ENCODE measurements at regions not wholly inside any gene's neighbourhood (a gene's known extent, or its start where the extent isn't known, plus 50 kb on each side); places are given as distances from the start of the nearest gene placed in this dataset.

DNA sequence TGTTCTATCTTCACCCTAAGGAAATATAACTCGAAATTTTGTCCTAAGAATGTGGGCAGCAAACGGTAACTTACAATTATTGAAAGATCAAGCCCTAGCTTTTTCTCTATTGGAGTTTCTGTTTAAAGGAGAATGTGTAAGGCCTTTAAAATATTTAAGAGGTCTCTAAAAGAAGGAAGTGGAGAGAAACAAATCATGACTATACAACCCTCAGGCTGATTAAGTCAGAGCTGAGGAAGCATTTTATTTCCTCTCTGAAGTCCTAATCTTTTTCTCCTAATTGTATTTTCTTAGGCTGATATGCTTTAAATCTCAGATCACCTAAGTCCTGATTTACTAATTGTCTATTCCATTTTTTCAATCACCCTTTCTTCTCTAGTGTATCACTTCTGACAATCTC is 1708.8 kb upstream of the C9orf72 start:
- no peaks in the 10 kb centered on the region; the same call in 1 of the 2 replicates for H3F3A ChIP-seq (ENCODE audit: insufficient read depth, low read length)
- H3K27me3 ChIP-seq (ENCODE audit: insufficient read depth, low read length): no peaks in the 10 kb centered on the region
- H3K9ac ChIP-seq (ENCODE audit: low read length): no peak overlapping the region
- TF ChIP-seq EZH2 (IDR thresholded peaks at IDR 0.05; ENCODE audit: borderline replicate concordance, low read length): no peak
- TF ChIP-seq, protein P1, sequence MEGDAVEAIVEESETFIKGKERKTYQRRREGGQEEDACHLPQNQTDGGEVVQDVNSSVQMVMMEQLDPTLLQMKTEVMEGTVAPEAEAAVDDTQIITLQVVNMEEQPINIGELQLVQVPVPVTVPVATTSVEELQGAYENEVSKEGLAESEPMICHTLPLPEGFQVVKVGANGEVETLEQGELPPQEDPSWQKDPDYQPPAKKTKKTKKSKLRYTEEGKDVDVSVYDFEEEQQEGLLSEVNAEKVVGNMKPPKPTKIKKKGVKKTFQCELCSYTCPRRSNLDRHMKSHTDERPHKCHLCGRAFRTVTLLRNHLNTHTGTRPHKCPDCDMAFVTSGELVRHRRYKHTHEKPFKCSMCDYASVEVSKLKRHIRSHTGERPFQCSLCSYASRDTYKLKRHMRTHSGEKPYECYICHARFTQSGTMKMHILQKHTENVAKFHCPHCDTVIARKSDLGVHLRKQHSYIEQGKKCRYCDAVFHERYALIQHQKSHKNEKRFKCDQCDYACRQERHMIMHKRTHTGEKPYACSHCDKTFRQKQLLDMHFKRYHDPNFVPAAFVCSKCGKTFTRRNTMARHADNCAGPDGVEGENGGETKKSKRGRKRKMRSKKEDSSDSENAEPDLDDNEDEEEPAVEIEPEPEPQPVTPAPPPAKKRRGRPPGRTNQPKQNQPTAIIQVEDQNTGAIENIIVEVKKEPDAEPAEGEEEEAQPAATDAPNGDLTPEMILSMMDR (IDR thresholded peaks at IDR 0.05; ENCODE audit: low read length): no peak
- H3K9me3 ChIP-seq (ENCODE audit: low read length): no peaks in the 10 kb centered on the region
- H3K4me2 ChIP-seq (ENCODE audit: low read length): no peak overlapping the region
- no peak overlapping the region for H3K4me3 ChIP-seq (ENCODE audit: low read depth, low read length, poor library complexity, severe bottlenecking)
- no peaks in the 10 kb centered on the region for H4K20me1 ChIP-seq (ENCODE audit: insufficient read depth, low read length)
- peaks cover 21% of the 10 kb centered on the region for H3K4me1 ChIP-seq (ENCODE audit: insufficient read depth, low read length, severe bottlenecking)
- H3K36me3 ChIP-seq (ENCODE audit: insufficient read depth, low read length): no peaks in the 10 kb centered on the region
- no peaks in the 10 kb centered on the region for H3K9me2 ChIP-seq (ENCODE audit: low read depth, low read length)
- H2AFZ ChIP-seq (ENCODE audit: low read length): peak overlapping the region; percentile 71; the same call in 1 of the 2 replicates
- no peak overlapping the region for H3K27ac ChIP-seq (ENCODE audit: low read depth, low read length, poor library complexity, severe bottlenecking)
- H3K79me2 ChIP-seq (ENCODE audit: insufficient read depth, low read length): no peaks in the 10 kb centered on the region

DNA sequence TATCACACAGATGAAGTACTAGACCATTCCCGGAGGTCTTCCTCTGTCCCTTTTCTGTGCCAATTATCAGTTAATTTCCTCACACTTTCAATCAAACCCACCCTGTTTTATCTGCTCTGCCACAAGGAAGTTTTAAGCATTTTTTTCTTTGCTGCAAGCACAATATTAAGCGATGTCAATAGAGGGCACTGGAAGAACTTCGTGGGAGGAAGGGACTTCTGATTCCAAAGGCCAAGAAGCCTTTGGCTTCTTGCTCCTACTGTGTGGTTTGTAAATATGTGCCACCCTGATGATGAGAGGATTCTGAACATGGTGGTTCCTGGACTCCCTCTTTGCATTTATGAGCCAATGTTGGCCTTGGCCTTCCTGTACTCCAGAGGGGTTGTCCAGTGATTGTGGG is 1712.5 kb upstream of the C9orf72 start:
- no peak overlapping the region for H3K9ac ChIP-seq (ENCODE audit: low read length)
- H3K9me2 ChIP-seq (ENCODE audit: low read depth, low read length): no peaks in the 10 kb centered on the region
- H3K4me1 ChIP-seq (ENCODE audit: insufficient read depth, low read length, severe bottlenecking): peaks cover 26% of the 10 kb centered on the region
- H3K27ac ChIP-seq (ENCODE audit: low read depth, low read length, poor library complexity, severe bottlenecking): no peak overlapping the region
- H3K36me3 ChIP-seq (ENCODE audit: insufficient read depth, low read length): no peaks in the 10 kb centered on the region
- H2AFZ ChIP-seq (ENCODE audit: low read length): no peak overlapping the region
- H4K20me1 ChIP-seq (ENCODE audit: insufficient read depth, low read length): no peaks in the 10 kb centered on the region
- H3K4me2 ChIP-seq (ENCODE audit: low read length): no peak overlapping the region
- no peak overlapping the region for H3K4me3 ChIP-seq (ENCODE audit: low read depth, low read length, poor library complexity, severe bottlenecking)
- TF ChIP-seq EZH2 (IDR thresholded peaks at IDR 0.05; ENCODE audit: borderline replicate concordance, low read length): no peak
- TF ChIP-seq, protein P1 (IDR thresholded peaks at IDR 0.05; ENCODE audit: low read length): peak; percentile 46
- no peaks in the 10 kb centered on the region for H3K27me3 ChIP-seq (ENCODE audit: insufficient read depth, low read length)
- no peaks in the 10 kb centered on the region; the same call in 1 of the 2 replicates for H3F3A ChIP-seq (ENCODE audit: insufficient read depth, low read length)
- no peaks in the 10 kb centered on the region for H3K9me3 ChIP-seq (ENCODE audit: low read length)
- no peaks in the 10 kb centered on the region for H3K79me2 ChIP-seq (ENCODE audit: insufficient read depth, low read length)

DNA sequence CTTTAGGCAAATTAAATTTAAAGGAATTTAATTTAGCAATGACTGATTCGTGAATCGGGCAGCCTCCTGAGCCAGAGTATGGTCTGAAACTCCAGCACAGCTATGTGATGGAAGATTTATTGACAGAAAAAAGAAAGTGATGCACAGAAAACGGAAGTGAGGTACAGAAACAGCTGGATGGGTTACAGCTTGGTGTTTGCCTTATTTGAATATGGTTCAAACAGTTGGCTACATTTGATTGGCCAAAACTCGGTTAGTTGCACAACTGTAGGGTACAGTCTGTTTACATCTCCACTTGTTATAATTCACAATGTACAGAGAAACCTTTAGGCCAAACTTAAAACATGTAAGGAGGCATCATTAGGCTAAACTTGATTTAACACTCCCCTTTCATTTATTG is 1716.1 kb upstream of the C9orf72 start:
- H3K27me3 ChIP-seq (ENCODE audit: insufficient read depth, low read length): no peaks in the 10 kb centered on the region
- H2AFZ ChIP-seq (ENCODE audit: low read length): no peak overlapping the region
- no peak overlapping the region for H3K9ac ChIP-seq (ENCODE audit: low read length)
- TF ChIP-seq EZH2 (IDR thresholded peaks at IDR 0.05; ENCODE audit: borderline replicate concordance, low read length): no peak
- TF ChIP-seq, protein P1 (IDR thresholded peaks at IDR 0.05; ENCODE audit: low read length): no peak
- no peaks in the 10 kb centered on the region for H3F3A ChIP-seq (ENCODE audit: insufficient read depth, low read length)
- H3K79me2 ChIP-seq (ENCODE audit: insufficient read depth, low read length): no peaks in the 10 kb centered on the region
- H3K9me2 ChIP-seq (ENCODE audit: low read depth, low read length): no peaks in the 10 kb centered on the region
- H4K20me1 ChIP-seq (ENCODE audit: insufficient read depth, low read length): no peaks in the 10 kb centered on the region
- peaks cover 9% of the 10 kb centered on the region for H3K4me1 ChIP-seq (ENCODE audit: insufficient read depth, low read length, severe bottlenecking)
- H3K9me3 ChIP-seq (ENCODE audit: low read length): 0 out of 2 replicates have a peak, but pooled peaks cover 3% of the 10 kb centered on the region
- H3K4me2 ChIP-seq (ENCODE audit: low read length): no peak overlapping the region
- peak overlapping the region; percentile 6 for H3K27ac ChIP-seq (ENCODE audit: low read depth, low read length, poor library complexity, severe bottlenecking)
- no peaks in the 10 kb centered on the region for H3K36me3 ChIP-seq (ENCODE audit: insufficient read depth, low read length)
- no peak overlapping the region for H3K4me3 ChIP-seq (ENCODE audit: low read depth, low read length, poor library complexity, severe bottlenecking)
